ENCODE measurements at regions not wholly inside any gene's neighbourhood (a gene's known extent, or its start where the extent isn't known, plus 50 kb on each side); places are given as distances from the start of the nearest gene placed in this dataset.

DNA sequence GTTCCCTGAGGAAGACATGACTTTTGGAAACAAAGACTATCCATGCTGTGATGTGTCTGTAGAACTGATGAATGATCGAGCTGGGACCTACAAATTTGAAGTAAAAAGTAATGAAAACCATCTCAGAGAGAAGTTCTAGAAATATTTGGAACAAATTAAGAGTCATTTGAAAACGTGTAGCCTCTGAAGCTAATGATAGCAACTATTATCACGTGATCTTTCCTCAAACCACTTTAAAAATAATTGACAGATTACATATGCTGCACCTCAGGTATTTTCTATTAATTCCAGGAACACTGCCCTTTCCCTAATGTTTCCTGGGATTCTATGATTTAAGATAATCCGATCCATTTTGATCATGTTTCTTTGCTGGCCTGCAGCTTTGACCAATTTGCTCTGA is 990.3 kb downstream of the CDH8 start:
- no peaks in the 10 kb centered on the region for H3K27me3 Mint-ChIP-seq (ENCODE audit: low read depth)
- no peaks in the 10 kb centered on the region for H3K4me1 Mint-ChIP-seq
- H3K36me3 Mint-ChIP-seq (ENCODE audit: low read depth) = no peaks in the 10 kb centered on the region
- no peak overlapping the region for H3K4me3 Mint-ChIP-seq
- H3K9me3 Mint-ChIP-seq = no peaks in the 10 kb centered on the region
- TF ChIP-seq, protein P1, sequence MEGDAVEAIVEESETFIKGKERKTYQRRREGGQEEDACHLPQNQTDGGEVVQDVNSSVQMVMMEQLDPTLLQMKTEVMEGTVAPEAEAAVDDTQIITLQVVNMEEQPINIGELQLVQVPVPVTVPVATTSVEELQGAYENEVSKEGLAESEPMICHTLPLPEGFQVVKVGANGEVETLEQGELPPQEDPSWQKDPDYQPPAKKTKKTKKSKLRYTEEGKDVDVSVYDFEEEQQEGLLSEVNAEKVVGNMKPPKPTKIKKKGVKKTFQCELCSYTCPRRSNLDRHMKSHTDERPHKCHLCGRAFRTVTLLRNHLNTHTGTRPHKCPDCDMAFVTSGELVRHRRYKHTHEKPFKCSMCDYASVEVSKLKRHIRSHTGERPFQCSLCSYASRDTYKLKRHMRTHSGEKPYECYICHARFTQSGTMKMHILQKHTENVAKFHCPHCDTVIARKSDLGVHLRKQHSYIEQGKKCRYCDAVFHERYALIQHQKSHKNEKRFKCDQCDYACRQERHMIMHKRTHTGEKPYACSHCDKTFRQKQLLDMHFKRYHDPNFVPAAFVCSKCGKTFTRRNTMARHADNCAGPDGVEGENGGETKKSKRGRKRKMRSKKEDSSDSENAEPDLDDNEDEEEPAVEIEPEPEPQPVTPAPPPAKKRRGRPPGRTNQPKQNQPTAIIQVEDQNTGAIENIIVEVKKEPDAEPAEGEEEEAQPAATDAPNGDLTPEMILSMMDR (IDR thresholded peaks at IDR 0.05; ENCODE audit: unreplicated experiment in 3 of 3) = no peak
- no peak overlapping the region for H3K27ac Mint-ChIP-seq

DNA sequence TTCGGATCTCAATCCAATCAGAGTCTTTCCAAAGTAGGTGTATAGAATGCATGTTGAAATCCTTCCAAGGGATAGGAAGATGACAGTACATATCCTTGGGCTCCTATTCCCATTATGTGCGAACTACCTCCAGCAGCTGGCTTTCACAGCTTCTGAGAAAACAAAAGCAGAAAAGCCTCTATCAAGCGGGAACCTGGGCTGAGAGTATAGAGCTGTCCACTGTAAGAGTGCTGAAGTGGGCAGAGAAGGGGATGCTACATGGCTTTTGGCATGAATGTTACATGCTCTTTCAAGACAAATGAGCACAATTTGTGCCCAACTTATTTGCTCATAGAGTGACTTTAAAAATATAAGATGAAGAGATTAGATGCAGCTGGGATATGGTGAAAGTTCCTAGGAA is 993.5 kb downstream of the CDH8 start:
- H3K27me3 Mint-ChIP-seq (ENCODE audit: low read depth) = no peaks in the 10 kb centered on the region

GRCh38 chr16:61030616-61031015 is 1005.6 kb downstream of the CDH8 start:
- Mint-ChIP-seq H3K4me1 (no peaks in the 10 kb centered on the region), H3K4me3 (no peak overlapping the region), H3K9me3 (no peaks in the 10 kb centered on the region), H3K27ac (no peak overlapping the region), H3K36me3 (ENCODE audit: low read depth) (no peaks in the 10 kb centered on the region), H3K27me3 (ENCODE audit: low read depth) (peaks cover 7% of the 10 kb centered on the region)
- TF ChIP-seq, protein P1 (IDR thresholded peaks at IDR 0.05; ENCODE audit: unreplicated experiment in 3 of 3) = no peak

More for the DNA sequence above, 993.5 kb downstream of the CDH8 start:
- H3K4me1 Mint-ChIP-seq = no peaks in the 10 kb centered on the region
- no peaks in the 10 kb centered on the region for H3K36me3 Mint-ChIP-seq (ENCODE audit: low read depth)
- H3K4me3 Mint-ChIP-seq = no peak overlapping the region
- H3K27ac Mint-ChIP-seq = no peak overlapping the region
- TF ChIP-seq, protein P1 (IDR thresholded peaks at IDR 0.05; ENCODE audit: unreplicated experiment in 3 of 3) = no peak
- H3K9me3 Mint-ChIP-seq = no peaks in the 10 kb centered on the region

DNA sequence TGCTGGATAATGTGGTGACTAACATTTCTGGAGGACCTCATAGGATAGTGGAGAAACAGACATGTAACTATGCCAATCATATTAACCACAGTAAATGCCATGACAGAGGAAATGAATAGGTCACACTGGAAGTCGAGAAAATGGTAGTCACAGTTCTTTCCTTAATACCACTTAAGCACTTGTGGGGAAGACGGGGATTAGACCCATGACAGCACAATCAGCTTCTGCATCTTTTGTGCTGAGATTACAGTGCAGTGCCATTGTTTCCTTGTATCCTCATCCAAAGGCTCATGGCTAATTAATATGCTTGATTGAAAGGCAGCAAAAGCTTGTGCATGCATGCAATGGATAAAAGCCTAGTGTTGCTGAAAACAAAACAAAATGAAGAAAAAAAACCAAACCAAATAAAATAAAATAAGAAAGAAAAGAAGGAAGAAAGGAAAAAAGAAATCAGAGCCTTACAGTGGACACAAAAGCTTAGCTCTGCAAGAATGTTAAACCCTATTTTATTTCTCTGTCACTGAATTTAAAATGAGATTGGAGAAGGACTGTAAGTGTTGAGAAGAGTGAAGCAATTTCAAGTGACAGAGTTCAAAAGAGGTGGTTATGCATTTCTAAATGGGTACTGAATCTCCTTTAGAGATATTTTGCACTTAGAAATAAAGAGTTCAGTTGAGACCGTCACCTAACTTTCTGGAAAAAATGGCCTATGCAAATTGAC is 1011.9 kb downstream of the CDH8 start:
- TF ChIP-seq, protein P1 (IDR thresholded peaks at IDR 0.05; ENCODE audit: unreplicated experiment in 3 of 3) = no peak
- Mint-ChIP-seq H3K27ac (no peak overlapping the region), H3K4me1 (no peaks in the 10 kb centered on the region), H3K36me3 (ENCODE audit: low read depth) (no peaks in the 10 kb centered on the region), H3K27me3 (ENCODE audit: low read depth) (peaks cover 4% of the 10 kb centered on the region), H3K4me3 (no peak overlapping the region), H3K9me3 (no peaks in the 10 kb centered on the region)

DNA sequence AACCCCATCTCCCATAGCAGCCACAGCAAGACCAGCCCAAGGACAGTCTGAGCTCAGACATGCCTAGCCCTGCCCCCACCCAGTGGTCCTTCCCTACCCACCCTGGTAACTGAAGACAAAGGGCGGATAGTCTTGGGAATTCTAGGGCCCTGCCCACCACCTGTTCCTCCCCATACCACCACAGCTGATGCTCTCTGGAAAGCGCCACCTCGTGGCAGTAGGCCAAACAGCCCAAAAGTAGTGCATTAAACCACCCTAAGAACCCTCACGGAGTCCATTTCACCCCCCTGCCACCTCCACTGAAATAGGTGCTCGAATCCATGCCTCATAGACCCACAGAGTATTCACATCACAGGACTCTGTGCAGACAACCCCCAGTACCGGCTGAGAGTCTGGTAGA is 1021.4 kb downstream of the CDH8 start:
- H3K36me3 Mint-ChIP-seq (ENCODE audit: low read depth) = no peaks in the 10 kb centered on the region
- no peak overlapping the region for H3K27ac Mint-ChIP-seq
- H3K27me3 Mint-ChIP-seq (ENCODE audit: low read depth) = no peaks in the 10 kb centered on the region

More for the DNA sequence above, 1021.4 kb downstream of the CDH8 start:
- Mint-ChIP-seq H3K4me3 (no peak overlapping the region), H3K4me1 (no peaks in the 10 kb centered on the region), H3K9me3 (no peaks in the 10 kb centered on the region)
- TF ChIP-seq, protein P1 (IDR thresholded peaks at IDR 0.05; ENCODE audit: unreplicated experiment in 3 of 3) = no peak

Measured in nephron (organoid).